ENCODE measurements at regions not wholly inside any gene's neighbourhood (a gene's known extent, or its start where the extent isn't known, plus 50 kb on each side); places are given as distances from the start of the nearest gene placed in this dataset.

DNA sequence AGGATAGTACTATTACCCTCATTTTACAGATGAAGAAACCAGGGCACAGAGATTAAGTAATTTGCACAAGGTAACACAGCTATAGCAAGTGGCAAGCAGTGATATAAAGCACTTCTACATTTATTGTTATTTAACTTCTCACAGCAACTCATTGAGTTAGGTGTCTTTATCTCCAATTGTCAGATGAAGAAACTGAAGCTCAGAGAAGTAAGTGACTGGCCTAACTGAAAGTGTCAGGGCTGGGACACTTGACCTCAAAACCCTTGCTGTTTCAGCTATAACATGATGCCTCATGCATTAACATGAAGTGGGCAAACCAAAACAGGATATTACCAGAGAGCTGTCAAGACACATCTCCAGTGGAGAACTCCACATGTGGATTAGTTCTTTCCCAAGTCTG is 65.8 kb upstream of the LEKR1 start:
- intact Hi-C loops (cut with DNase I) = no loop called here
- DNase-seq = no peak

DNA sequence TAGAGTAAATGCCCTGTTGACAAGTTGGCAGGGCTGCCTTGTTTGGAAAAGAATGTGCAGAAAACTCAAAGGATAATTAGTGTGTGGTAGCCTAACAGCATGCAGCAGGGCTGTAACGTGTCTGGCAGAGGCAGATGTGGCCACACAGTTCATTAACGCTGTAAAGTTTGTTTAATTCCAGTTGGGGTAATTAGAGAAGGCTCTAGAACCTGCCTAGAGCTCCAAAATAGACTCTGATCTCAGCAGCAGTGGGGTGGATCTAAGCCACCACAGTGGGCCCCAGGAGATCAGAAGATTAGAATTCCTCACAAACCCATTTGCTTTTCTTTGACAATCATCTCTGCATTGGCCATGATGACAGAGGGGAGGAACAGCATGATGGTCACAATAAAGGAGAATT is 65.1 kb upstream of the LEKR1 start:
- peak in 1 of 42 donors; percentile 6 for DNase-seq

DNA sequence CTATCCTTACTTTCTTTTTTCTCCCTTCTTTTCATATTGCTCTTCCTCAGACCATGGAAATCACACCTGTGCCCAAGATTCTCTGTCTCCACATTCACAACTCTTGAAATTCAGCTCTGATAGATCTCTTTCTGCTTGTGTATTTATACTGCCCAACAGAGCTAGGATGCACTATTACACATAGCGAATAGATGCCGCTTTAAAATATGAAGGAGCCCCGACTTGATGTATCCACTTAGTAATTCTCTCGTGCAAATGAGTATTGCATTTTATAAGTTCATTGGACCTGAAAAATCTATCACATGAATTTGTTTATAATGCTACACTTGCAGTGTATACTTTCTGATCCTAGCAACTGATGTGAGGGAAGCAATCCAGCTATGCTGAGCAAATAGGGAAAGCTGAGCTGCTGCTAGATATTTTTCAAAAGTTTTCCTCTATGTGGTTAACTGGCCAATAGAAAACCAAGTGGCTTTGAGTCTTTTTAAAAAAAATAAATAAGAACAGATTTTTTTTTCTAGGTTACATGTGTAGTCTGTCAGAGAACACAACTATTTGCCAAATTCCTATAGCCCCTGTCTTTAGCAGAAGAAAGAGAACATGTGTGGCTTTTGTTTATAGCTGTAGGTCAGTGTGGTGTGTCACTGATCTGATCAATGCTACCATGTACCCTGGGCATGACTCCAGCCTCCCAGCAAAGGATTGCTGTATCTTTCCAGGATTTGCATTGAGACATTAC is 64.3 kb upstream of the LEKR1 start:
- DNase-seq = no peak
- intact Hi-C loops (cut with DNase I) = no loop called here

More for the DNA sequence above, 65.1 kb upstream of the LEKR1 start:
- intact Hi-C loops (cut with DNase I) = no loop called here

DNA sequence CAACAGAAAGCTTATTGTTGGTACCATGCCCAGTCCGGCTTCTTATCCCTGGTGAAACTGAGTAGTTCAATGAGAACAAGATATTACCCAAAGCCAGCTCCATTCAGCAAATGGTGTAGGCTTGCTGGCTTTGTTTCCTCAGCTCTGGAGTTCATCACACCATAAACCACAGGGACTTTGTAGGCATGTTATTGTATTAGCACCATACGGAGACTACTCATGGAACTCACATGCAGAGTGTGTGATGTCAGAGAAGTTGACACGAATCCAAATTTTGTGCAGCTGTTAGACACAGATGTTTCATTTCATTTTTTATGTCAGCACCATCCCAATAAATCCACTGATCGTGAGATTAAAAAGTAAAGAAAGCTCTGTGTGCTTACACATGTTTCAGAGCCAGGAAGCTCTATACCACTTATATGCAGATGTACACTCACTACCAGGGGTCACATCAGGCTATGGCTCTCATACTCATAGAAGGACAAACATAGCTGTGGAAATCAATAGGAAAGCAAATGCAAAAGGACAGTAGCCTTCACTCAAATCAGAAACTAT is 63.4 kb upstream of the LEKR1 start:
- no peak for DNase-seq
- intact Hi-C loops (cut with DNase I) = no loop called here

DNA sequence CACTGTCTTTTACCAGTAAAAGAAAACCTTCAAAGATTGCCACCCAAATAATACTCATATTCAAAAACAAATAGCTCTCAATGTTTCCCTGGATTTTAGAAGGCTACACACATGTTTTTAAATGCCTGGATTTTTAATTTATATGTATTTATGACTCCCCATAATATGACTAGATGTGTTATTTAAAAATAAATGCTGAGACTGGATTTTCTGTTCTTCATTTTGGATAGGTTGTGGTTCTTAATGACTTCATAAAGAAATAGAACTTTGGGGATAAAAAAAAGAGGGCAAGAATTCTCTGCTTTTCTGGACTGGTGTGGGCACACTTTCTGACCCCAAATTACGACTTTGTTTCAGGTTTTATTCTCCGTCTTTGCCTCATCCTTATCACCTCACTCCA is 62.8 kb upstream of the LEKR1 start:
- DNase-seq = no peak
- intact Hi-C loops (cut with DNase I) = no loop called here

DNA sequence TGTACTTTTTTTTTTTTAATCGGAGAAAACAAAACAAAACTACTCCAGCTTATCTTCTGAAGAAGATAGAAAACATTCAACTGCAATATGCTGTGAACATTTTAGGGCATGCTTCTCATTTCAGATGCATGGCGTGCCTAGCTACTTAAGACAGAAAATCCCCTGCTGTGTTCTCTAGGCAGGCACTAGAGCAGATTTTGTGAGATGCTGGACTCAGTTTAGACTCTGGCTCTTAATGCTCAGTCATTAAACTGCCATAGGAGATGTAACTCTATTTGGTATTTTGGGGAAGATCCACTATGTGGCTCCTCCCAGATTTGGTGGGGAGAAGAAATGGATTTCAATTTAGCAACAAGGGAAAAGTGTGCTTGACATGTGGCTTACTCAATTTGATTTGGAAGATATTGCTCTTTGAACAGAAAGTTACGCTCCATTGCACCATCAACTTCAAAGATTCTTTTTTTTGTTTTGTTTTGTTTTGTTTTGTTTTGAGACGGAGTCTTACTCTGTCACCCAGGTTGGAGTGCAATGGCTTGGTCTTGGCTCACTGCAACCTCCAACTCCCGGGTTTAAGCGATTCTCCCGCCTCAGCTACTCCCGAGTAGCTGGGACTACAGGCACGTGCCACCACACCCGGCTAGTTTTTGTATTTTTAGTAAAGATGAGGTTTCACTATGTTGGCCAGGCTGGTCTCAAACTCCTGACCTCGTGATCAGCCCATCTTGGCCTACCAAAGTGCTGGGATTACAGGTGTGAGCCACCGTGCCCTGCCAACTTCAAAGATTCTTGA is 62.0 kb upstream of the LEKR1 start:
- intact Hi-C loops (cut with DNase I) = no loop called here

DNA sequence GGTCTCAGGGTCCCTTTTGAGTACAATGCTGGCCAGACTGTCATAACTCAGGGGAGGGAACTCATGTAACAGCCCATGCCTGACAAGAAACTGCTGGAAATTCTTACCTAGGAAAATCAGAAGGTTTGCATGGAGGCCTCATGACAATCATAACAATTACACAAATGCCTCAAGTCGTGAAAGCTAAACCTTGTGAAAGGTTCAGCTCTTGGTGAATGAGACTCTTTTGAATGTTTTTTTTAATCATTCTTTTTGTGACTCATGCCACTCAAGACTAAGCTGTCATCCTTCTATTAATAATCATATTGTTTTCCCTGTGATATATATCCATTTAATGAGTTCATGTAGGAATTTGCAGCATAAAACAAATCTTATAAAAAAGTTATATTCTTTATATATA is 61.4 kb upstream of the LEKR1 start:
- DNase-seq = no peak
- intact Hi-C loops (cut with DNase I) = no loop called here

More for the DNA sequence above, 62.0 kb upstream of the LEKR1 start:
- DNase-seq = no peak

DNA sequence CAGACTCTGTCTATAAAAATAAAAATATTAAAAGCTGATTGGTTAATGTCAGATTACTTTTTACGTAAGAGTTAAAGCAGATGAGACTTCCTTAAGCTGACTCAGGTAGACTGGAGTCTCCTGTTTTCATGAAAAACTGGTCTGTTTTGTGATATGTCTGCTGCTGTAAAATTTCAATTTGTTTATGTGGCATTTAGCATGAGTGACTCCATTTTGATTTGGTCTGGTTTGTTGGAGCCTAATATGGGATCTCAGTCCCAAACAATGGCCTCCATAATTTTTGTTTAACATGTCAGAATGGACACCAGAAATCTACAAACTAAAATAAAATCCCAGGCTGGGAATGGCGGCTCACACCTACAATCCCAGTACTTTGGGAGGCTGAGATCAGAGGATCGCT is 57.8 kb upstream of the LEKR1 start:
- DNase-seq = no peak
- intact Hi-C loops (cut with DNase I) = no loop called here

DNA sequence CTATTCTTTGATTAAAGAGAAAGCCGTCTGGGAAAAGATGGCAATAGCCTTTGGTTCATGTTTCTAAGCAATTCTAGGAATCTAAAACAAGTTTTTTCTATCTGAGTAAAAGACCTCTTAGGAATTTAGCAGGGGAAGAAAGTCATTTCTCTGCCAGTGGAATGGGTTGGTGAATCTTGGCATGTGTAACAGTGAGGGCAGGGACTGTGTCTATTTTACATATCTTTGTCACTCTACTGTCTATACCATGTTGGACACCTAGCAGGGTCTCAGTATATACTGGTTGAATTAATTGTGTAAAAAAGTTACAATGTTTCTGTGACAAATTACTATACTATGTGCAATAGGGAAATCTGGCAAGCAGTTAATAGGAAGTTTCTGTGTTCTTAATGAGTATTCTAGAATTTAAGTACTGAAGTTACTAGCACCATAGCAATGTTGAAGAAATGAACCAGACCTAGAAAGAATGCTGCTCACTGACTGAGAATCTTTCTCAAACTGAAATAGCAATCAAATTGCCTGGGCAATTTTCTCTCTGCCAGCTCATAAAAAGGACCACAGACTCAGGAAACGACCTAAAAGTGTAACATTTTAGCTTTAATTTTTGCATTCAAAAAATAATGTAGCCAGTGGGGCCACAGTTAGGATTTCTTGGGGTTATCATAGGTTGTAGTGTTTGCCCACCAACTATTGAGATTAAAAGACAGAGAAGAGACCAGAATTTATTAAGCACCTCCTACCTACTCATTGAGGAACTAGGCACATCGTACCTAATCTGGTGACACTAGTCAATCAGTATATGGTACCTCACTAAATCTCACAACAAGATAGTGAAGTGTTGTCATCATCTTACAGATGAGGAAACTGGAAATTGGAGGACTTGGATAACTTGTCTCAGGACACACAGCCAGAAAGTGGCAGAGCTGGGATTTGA is 56.2 kb upstream of the LEKR1 start:
- intact Hi-C loops (cut with DNase I) = no loop called here
- DNase-seq = no peak

DNA sequence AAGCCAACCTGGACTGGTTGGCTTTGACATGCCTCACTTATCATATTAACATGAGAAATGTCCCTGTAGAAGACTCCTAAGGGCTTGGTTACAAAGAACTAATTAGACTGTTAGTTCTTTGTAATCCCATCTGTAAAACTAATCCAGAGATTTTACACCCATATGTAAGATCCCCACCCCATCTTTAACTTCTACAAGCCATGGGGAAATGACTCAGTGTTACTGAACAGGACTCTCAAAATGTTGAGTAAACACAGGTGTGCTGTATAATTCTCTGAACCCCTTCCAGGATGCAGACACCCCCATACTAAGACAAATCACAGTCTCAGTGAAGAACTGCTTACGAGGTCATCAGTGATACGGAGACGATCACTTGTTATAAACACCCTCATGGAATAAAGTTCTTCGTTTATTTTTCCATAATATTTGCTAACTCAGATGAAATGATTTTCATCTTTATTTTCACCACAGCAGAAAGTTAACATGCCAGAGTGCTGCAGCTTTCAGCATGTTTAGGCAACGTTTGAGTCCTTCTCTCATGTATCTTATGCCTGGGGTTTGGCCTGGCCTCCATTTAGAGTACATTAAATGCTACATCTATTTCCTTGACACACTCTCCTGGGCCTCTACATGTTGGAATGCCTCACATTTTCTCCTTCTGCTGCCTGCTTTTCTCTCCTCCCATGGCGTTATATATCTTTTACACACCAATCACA is 55.3 kb upstream of the LEKR1 start:
- no peak for DNase-seq
- intact Hi-C loops (cut with DNase I) = no loop called here

DNA sequence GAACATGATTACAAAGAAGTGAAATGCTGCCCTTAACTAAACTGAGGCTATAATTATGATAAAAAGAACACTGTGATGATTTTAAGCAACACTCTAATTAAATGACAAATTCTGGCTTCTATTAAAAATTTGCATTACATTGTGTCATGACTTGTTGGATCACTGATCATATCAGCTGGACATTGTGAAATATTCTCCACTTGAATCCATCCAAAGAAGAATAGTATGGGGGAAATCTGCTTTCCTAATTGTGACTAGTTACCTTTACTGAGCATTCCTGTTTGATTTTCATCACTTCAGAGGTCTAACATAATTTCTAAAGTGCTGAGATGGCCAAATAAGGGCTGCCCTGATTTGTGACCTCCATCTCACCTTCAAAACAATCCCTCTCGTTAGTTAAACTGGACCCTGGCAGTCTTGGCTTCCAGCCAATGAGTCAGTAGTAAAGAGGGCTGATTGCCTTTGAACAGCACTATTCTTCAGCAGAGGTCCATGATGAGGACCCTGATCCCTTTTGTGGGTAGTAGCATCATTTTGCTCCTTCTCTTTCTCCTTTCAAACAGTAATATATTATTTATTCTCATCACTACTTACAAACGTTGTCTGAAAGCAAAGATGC is 53.5 kb upstream of the LEKR1 start:
- intact Hi-C loops (cut with DNase I) = no loop called here
- DNase-seq = no peak

DNA sequence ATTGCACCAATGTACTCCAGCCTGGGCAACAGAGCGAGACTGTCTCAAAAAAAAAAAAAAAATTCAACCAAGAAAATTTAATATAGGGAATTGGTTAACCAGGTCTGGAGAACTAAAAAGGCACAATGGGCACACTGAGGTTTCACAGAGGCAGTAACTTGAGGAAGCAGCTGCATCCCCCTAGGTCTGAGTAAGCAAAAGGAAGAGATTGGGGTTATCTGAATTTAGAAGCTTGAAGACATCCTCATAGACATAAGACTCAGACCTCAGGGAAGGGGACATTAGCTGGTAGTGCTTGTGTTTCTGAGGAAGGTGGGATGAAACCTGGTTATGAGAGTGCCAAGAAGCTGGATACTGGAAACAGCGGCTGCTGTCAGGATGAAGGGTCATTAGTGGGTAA is 50.1 kb upstream of the LEKR1 start:
- intact Hi-C loops (cut with DNase I) = no loop called here
- DNase-seq = no peak

Data from head of caudate nucleus (tissue), 42 donors.